Suprapubic skin (tissue), 4 donors: ENCODE measurements at regions not wholly inside any gene's neighbourhood (a gene's known extent, or its start where the extent isn't known, plus 50 kb on each side); places are given as distances from the start of the nearest gene placed in this dataset.

ENCODE experiments used
- DNase-seq, 2 donors: peaks; one replicate each; pipeline ENCODE4 v3.0.0-alpha.2; 2019; ENCODE audit warnings: low spot score in 2 of 2
- H3K27ac ChIP-seq: fragments of 200-600 bp; sonication (generic); one replicate; pipeline ENCODE4 v1.5.1; 2019
- H3K27me3 ChIP-seq: fragments of 200-600 bp; sonication (generic); one replicate; pipeline ENCODE4 v1.5.1; 2019
- H3K36me3 ChIP-seq: fragments of 200-600 bp; sonication (generic); one replicate; pipeline ENCODE4 v1.5.1; 2019
- H3K4me1 ChIP-seq: fragments of 200-600 bp; sonication (generic); one replicate; pipeline ENCODE4 v1.5.1; 2019
- H3K4me3 ChIP-seq: fragments of 200-600 bp; sonication (generic); one replicate; pipeline ENCODE4 v1.5.1; 2019; ENCODE audit warnings: mild to moderate bottlenecking
- H3K9me3 ChIP-seq: fragments of 200-600 bp; sonication (generic); one replicate; pipeline ENCODE4 v1.5.1; 2019
- CTCF ChIP-seq, 2 donors: fragments of 200-600 bp in 1 of 2; fragments of 450-650 bp in 1 of 2; sonication (generic) in 1 of 2; IDR thresholded peaks; one replicate each; pipeline ENCODE4 v1.5.1; 2016 to 2019; ENCODE audit warnings: antibody characterized with exemption in 2 of 2, mild to moderate bottlenecking in 1 of 2, moderate library complexity in 1 of 2
- EP300 ChIP-seq: sonication (generic); formaldehyde crosslinking; IDR thresholded peaks from one replicate; pipeline ENCODE4 v1.6.1; 2017; ENCODE audit warnings: antibody characterized with exemption
- POLR2A ChIP-seq, 2 donors: fragments of 450-650 bp; IDR thresholded peaks; one replicate each; pipeline ENCODE4 v1.6.1; 2017; ENCODE audit warnings: antibody characterized with exemption in 2 of 2, mild to moderate bottlenecking in 2 of 2, moderate library complexity in 2 of 2
- POLR2AphosphoS5 ChIP-seq, 3 donors: sonication (generic); formaldehyde crosslinking; IDR thresholded peaks; one replicate each; pipeline ENCODE4 v1.6.1; 2017; ENCODE audit warnings: antibody characterized with exemption in 3 of 3
- WGBS: methylation state at CpG from one replicate; pipeline ENCODE4 v1.1.5; 2018; 5-methylcytosine and 5-hydroxymethylcytosine counted together

GRCh38 chr11:32221476-32222032 lies 130.7 kb downstream of the RCN1 start:
- Histone ChIP-seq H3K36me3 (no peaks in the 10 kb centered on the region), H3K9me3 (no peaks in the 10 kb centered on the region), H3K27me3 (no peaks in the 10 kb centered on the region), H3K4me1 (no peaks in the 10 kb centered on the region), H3K4me3 (no peak overlapping the region), H3K27ac (no peak overlapping the region)
- no peak for DNase-seq
- no peak for TF ChIP-seq CTCF (IDR thresholded peaks at IDR 0.05)
- 84% methylated on average over 14 of the region's 14 CpGs for WGBS

- 82% methylated on average over 3 of the region's 3 CpGs for WGBS
- Histone ChIP-seq H3K4me1 (no peaks in the 10 kb centered on the region), H3K36me3 (no peaks in the 10 kb centered on the region), H3K27me3 (no peaks in the 10 kb centered on the region), H3K4me3 (no peak overlapping the region), H3K9me3 (no peaks in the 10 kb centered on the region), H3K27ac (no peak overlapping the region)
- DNase-seq, result no peak
- no peak for TF ChIP-seq POLR2A (IDR thresholded peaks at IDR 0.05)
These were observed 133.7 kb downstream of the RCN1 start for GRCh38 chr11:32224580-32224979.

- Histone ChIP-seq H3K4me1 (no peaks in the 10 kb centered on the region), H3K9me3 (no peaks in the 10 kb centered on the region), H3K27ac (no peak overlapping the region), H3K36me3 (no peaks in the 10 kb centered on the region), H3K4me3 (no peak overlapping the region), H3K27me3 (no peaks in the 10 kb centered on the region)
- DNase-seq, result no peak
- TF ChIP-seq POLR2AphosphoS5 (IDR thresholded peaks at IDR 0.05), result no peak
- WGBS, result 67% methylated on average over 14 of the region's 14 CpGs
These were observed 134.9 kb downstream of the RCN1 start for GRCh38 chr11:32225571-32226285.

GRCh38 chr11:32226480-32226879 lies 135.6 kb downstream of the RCN1 start:
- 84% methylated on average over 5 of the region's 5 CpGs for WGBS
- H3K9me3 ChIP-seq, result no peaks in the 10 kb centered on the region
- no peak for DNase-seq
- H3K4me3 ChIP-seq, result no peak overlapping the region
- H3K4me1 ChIP-seq, result no peaks in the 10 kb centered on the region
- no peaks in the 10 kb centered on the region for H3K36me3 ChIP-seq
- no peaks in the 10 kb centered on the region for H3K27me3 ChIP-seq
- TF ChIP-seq CTCF (IDR thresholded peaks at IDR 0.05), result no peak
- no peak for TF ChIP-seq EP300
- TF ChIP-seq POLR2AphosphoS5 (IDR thresholded peaks at IDR 0.05), result no peak
- no peak overlapping the region for H3K27ac ChIP-seq

- no peaks in the 10 kb centered on the region for H3K9me3 ChIP-seq
- DNase-seq, result no peak
- no peak overlapping the region for H3K4me3 ChIP-seq
- no peaks in the 10 kb centered on the region for H3K36me3 ChIP-seq
- no peaks in the 10 kb centered on the region for H3K4me1 ChIP-seq
- H3K27ac ChIP-seq, result no peak overlapping the region
- no peaks in the 10 kb centered on the region for H3K27me3 ChIP-seq
- WGBS, result 91% methylated on average over 13 of the region's 13 CpGs
- TF ChIP-seq CTCF (IDR thresholded peaks at IDR 0.05) (no peak), EP300 (no peak), POLR2AphosphoS5 (IDR thresholded peaks at IDR 0.05) (no peak), POLR2A (IDR thresholded peaks at IDR 0.05) (no peak)
These were observed 138.8 kb downstream of the RCN1 start for GRCh38 chr11:32229576-32230240.

GRCh38 chr11:32231909-32232493 lies 141.1 kb downstream of the RCN1 start:
- no peaks in the 10 kb centered on the region for H3K36me3 ChIP-seq
- no peak overlapping the region for H3K27ac ChIP-seq
- no peak for TF ChIP-seq EP300
- TF ChIP-seq CTCF (IDR thresholded peaks at IDR 0.05), result peak in 1 of 2 donors; percentile 33
- H3K4me1 ChIP-seq, result no peaks in the 10 kb centered on the region
- 39% methylated on average over 3 of the region's 3 CpGs for WGBS
- no peak for DNase-seq
- H3K27me3 ChIP-seq, result peaks cover 5% of the 10 kb centered on the region
- H3K9me3 ChIP-seq, result no peaks in the 10 kb centered on the region
- no peak overlapping the region for H3K4me3 ChIP-seq
